Tibial artery (tissue), 4 donors: ENCODE measurements at regions not wholly inside any gene's neighbourhood (a gene's known extent, or its start where the extent isn't known, plus 50 kb on each side); places are given as distances from the start of the nearest gene placed in this dataset.
"Not testable (repeated sequence)": the region's sequence is repeated elsewhere in the genome, so short reads cannot be mapped to it uniquely, and the experiment has no call there.

Experiments
- DNase-seq, 2 donors: peaks; one replicate each; pipeline ENCODE4 v3.0.0-alpha.2; 2019
- H3K27ac ChIP-seq, 2 donors: fragments of 200-600 bp; sonication (generic) in 1 of 2; 1 replicate in 1 of 2; 2 replicates in 1 of 2; pipeline ENCODE4 v1.5.1; 2018 to 2019; ENCODE audit warnings: mild to moderate bottlenecking in 1 of 2
- H3K27me3 ChIP-seq, 2 donors: fragments of 200-600 bp; sonication (generic) in 1 of 2; one replicate each; pipeline versions ENCODE4 v1.5.1 to v1.6.0; 2016 to 2019
- H3K36me3 ChIP-seq, 3 donors: fragments of 200-600 bp; sonication (generic) in 2 of 3; one replicate each; pipeline ENCODE4 v1.5.1; 2016 to 2019; ENCODE audit warnings: mild to moderate bottlenecking in 2 of 3
- H3K4me1 ChIP-seq, 4 donors: fragments of 200-600 bp; sonication (generic) in 2 of 4; 1 replicate in 3 of 4; 2 replicates in 1 of 4; pipeline ENCODE4 v1.5.1; 2016 to 2019
- H3K4me3 ChIP-seq, 2 donors: fragments of 200-600 bp; sonication (generic) in 1 of 2; 1 replicate in 1 of 2; 2 replicates in 1 of 2; pipeline ENCODE4 v1.5.1; 2018 to 2019; ENCODE audit warnings: mild to moderate bottlenecking in 2 of 2
- H3K9me3 ChIP-seq, 3 donors: fragments of 200-600 bp; sonication (generic) in 1 of 3; one replicate each; pipeline ENCODE4 v1.5.1; 2016 to 2019
- intact Hi-C: fragments of 100-400 bp; cut with DNase I; formaldehyde crosslinking; loops from one replicate; pipeline ENCODE4 v1.15.0; 2023; ENCODE audit warnings: low total_unique reads
- TF ChIP-seq, protein P1 (sequence below), 2 experiments: fragments of 200-600 bp in 1 of 2; fragments of 450-650 bp in 1 of 2; IDR thresholded peaks; one replicate each; pipeline ENCODE4 v1.5.1; 2017 to 2019; ENCODE audit warnings: antibody characterized with exemption in 2 of 2, mild to moderate bottlenecking in 1 of 2, moderate library complexity in 1 of 2

DNA sequence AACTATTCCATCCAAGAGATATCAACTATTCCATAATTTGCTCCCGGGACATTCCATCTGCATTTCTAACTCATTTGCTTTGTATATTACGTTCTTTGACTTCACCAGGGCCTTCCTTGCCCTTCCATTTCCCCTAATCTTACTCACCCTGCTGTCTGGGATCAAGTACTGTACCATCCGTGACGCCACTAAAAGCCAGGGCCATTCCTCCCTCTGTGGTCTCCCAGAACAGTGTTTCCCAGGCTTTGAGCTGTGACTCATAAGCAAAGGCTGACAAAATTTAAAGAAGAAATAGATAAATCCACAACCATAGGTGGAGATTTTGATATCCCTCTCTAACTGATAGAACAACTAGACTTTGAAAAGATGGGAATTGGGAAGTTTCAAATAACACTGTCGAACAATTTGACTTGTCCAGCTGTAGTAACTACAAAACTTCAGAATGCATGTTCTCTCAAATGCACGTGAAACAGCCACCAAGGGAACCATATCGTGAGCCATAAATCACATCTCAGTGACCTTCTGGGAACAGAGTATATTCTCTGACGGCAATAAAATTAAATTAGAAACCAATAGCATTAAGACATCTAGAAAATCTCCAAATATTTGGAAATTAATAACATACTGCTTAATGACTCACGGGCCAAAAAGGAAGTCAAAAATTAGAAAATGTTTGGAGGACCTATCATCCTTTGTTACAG is 501.0 kb downstream of the SETD4 start:
- Histone ChIP-seq H3K27me3 (no peaks in the 10 kb centered on the region), H3K9me3 (no peaks in the 10 kb centered on the region), H3K27ac (no peak overlapping the region), H3K36me3 (no peaks in the 10 kb centered on the region), H3K4me1 (peaks cover 0 to 39% (median 13%) of the 10 kb centered on the region in 4 donors), H3K4me3 (no peak overlapping the region)
- TF ChIP-seq, protein P1, sequence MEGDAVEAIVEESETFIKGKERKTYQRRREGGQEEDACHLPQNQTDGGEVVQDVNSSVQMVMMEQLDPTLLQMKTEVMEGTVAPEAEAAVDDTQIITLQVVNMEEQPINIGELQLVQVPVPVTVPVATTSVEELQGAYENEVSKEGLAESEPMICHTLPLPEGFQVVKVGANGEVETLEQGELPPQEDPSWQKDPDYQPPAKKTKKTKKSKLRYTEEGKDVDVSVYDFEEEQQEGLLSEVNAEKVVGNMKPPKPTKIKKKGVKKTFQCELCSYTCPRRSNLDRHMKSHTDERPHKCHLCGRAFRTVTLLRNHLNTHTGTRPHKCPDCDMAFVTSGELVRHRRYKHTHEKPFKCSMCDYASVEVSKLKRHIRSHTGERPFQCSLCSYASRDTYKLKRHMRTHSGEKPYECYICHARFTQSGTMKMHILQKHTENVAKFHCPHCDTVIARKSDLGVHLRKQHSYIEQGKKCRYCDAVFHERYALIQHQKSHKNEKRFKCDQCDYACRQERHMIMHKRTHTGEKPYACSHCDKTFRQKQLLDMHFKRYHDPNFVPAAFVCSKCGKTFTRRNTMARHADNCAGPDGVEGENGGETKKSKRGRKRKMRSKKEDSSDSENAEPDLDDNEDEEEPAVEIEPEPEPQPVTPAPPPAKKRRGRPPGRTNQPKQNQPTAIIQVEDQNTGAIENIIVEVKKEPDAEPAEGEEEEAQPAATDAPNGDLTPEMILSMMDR (IDR thresholded peaks at IDR 0.05), result no peak
- no peak for DNase-seq
- intact Hi-C loops, result no loop called here

DNA sequence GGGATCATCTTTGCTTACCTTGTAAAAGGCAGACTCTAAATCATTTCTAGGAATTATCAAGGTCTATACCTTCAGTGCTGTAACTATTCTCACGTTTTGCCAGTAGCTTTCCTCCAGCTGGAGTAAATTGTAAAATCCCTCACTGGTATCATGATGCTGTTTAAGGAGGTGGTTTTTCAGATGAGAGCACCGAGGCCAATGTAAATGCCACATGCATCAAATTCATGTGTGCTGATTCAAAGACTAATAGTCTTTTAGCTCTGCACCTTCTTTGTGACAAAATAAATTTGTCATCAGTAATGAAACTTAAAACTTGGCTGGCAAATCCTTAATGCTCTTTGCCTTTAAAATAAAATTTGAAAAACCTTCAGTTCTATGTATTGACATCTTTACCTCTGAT is 503.8 kb downstream of the SETD4 start:
- TF ChIP-seq, protein P1 (IDR thresholded peaks at IDR 0.05), result no peak
- H3K27ac ChIP-seq, result no peak overlapping the region
- no peaks in the 10 kb centered on the region for H3K27me3 ChIP-seq
- no peaks in the 10 kb centered on the region for H3K9me3 ChIP-seq
- no peak overlapping the region for H3K4me3 ChIP-seq
- DNase-seq, result no peak
- H3K4me1 ChIP-seq, result peaks cover 0 to 17% (median 0%) of the 10 kb centered on the region in 4 donors
- intact Hi-C loops, result no loop called here
- no peaks in the 10 kb centered on the region for H3K36me3 ChIP-seq

DNA sequence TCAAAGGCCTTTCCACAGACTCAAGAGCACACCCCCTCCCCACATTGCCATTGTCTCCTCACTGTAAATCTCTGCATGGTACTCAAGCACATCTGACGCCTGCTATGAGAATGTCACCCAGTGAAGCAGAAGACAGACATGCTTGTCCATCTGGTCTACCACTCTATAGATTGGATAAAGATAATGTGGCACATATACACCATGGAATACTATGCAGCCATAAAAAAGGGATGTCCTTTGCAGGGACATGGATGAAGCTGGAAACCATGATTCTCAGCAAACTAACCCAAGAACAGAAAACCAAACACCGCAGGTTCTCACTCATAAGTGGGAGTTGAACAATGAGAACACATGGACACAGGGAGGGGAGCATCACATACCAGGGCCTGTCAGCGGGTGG is 503.4 kb upstream of the RUNX1 start:
- H3K27ac ChIP-seq, DNase-seq, H3K9me3 ChIP-seq, H3K4me1 ChIP-seq, intact Hi-C loops, H3K4me3 ChIP-seq, H3K27me3 ChIP-seq, H3K36me3 ChIP-seq: not testable (repeated sequence)

DNA sequence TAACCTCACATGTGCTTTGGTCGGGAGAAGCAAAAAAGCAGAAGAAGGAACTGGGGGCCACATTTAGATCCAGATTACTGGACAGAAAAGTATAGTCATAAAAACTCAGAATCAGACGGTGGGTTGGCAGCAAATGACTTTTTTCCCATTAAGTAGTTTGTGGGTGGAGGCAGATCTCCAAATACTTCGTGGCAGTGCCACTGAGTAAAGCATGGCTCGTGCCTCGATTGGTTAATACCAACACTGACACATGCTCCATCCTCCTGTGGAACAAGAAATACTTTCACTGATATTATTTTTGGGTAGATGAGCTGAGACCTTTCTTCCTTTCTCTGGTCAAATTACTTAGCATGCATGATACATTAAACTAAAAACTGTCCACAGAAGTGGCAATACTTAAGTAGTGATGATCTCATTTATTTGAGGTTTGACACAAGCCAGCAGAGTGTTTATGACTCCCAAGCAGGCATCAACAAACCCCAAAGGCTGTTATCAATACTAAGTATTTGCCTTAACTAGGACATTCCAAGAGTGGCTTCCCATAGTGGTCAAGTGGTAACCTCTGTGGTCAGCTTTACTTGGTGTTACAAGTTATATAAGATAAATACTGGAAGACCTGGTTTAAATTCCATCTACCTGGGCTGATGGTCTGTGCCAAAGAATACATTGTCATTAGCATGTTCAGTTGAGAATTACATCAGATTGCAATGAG is 500.0 kb upstream of the RUNX1 start:
- TF ChIP-seq, protein P1 (IDR thresholded peaks at IDR 0.05), result no peak
- H3K4me1 ChIP-seq, result no peaks in the 10 kb centered on the region
- H3K9me3 ChIP-seq, result no peaks in the 10 kb centered on the region
- intact Hi-C loops, result no loop called here
- no peak overlapping the region for H3K4me3 ChIP-seq
- no peak for DNase-seq
- H3K27me3 ChIP-seq, result no peaks in the 10 kb centered on the region
- H3K27ac ChIP-seq, result no peak overlapping the region
- no peaks in the 10 kb centered on the region for H3K36me3 ChIP-seq

DNA sequence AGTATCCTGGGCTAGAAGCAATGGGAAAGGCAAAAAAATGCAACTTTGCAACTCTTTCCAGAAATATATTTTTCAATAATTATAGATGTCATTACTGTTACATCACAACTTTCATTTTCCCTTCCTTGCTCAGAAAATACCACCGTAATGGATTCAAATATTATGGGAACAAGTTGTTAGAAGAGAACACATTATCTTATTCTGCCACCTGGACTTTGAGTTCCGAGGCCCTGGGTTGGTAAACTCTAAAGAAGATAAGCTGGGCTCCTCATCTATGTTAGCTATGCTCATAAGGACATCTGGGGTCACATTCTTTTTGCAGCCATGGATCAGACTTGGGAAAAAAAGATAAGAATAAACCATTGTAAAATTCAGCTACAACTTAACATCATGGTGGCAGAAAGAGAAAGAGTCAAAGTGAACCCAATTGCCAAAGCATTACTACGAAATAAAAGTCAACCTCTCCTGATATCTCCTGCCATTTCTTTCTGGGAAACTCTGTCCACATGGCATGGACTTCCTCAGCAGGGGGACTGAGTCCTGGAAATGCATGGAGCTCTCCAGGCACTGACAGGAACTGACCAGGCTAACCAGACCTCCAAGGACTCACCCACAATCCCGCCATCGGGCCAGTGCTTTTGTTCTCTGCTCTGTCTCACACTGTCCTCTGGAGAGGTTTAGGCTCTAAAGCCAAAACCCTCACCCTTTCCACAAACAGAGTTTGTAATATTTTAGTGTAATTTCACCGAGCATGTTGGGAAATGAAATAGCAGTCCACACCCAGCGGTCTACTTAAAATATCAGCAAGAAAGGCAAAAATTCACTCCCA is 499.1 kb upstream of the RUNX1 start:
- Histone ChIP-seq H3K9me3 (no peaks in the 10 kb centered on the region), H3K4me3 (no peak overlapping the region), H3K4me1 (no peaks in the 10 kb centered on the region), H3K27ac (no peak overlapping the region), H3K36me3 (no peaks in the 10 kb centered on the region), H3K27me3 (no peaks in the 10 kb centered on the region)
- no peak for DNase-seq
- TF ChIP-seq, protein P1 (IDR thresholded peaks at IDR 0.05), result no peak
- intact Hi-C loops, result no loop called here

DNA sequence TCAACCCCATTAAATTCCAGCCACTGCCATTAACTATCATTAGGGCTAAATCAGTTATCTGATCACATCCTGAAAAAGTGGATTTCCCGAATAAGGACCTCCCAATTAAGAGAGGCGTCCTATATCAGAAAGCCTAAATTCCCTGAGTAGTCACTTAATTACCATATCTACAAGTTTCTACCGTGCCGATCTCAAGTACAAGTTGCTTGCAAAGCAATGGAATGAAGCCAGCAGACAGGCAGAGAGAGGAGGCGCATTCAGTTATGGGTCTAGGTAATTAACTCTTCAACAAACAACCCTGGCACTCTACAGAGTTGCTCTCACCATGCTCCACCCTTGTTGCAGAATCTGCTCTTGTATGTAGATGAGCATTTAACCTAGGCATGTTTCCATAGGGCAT is 494.6 kb upstream of the RUNX1 start:
- Histone ChIP-seq H3K4me1 (no peaks in the 10 kb centered on the region), H3K36me3 (no peaks in the 10 kb centered on the region), H3K4me3 (no peak overlapping the region), H3K27me3 (no peaks in the 10 kb centered on the region), H3K9me3 (no peaks in the 10 kb centered on the region), H3K27ac (no peak overlapping the region)
- intact Hi-C loops, result no loop called here
- DNase-seq, result no peak
- TF ChIP-seq, protein P1 (IDR thresholded peaks at IDR 0.05), result no peak
